Head of caudate nucleus (tissue), 42 donors: ENCODE measurements at regions not wholly inside any gene's neighbourhood (a gene's known extent, or its start where the extent isn't known, plus 50 kb on each side); places are given as distances from the start of the nearest gene placed in this dataset.
A peak's percentile ranks its signal among the peaks of the same experiment; 100 is the strongest.
"Not testable (repeated sequence)": the region's sequence is repeated elsewhere in the genome, so short reads cannot be mapped to it uniquely, and the experiment has no call there.

Experiments
- DNase-seq, 42 donors: peaks; one replicate each; pipeline versions ENCODE4 v3.0.0 to v3.0.0-alpha.2; 2020 to 2021; ENCODE audit warnings: mixed read lengths in 7 of 42
- intact Hi-C: fragments of 100-400 bp; cut with DNase I; formaldehyde crosslinking; loops from one replicate; pipeline ENCODE4 v1.15.0; 2022

DNA sequence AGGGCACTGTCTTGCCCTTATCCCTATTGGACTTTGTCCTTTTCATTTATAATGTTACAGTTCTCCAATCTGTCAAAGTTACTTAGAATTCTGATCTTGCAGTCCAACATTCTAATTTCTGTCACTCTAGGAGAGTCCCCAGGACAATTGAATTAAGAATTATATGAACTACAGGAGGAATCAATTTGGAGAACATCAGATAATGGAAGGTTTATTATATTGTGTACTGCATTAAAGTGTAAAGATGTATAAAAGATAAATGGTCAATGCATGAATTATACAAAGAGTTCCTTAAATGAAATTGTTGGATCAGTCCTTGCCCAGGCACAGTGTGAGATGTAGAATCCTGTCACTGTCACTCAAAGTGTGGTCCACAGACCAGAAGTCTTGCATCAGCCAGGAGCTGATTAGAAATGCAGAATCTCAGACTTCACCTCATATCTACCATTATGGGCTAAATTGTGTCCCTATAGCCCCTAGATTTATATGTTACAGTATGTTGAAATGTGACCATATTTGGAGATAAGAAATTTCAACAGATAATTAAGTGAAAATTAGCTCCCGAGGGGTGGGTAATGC, 145.5 kb downstream of the BTBD3 start:
- intact Hi-C loops = no loop called here
- no peak for DNase-seq

DNA sequence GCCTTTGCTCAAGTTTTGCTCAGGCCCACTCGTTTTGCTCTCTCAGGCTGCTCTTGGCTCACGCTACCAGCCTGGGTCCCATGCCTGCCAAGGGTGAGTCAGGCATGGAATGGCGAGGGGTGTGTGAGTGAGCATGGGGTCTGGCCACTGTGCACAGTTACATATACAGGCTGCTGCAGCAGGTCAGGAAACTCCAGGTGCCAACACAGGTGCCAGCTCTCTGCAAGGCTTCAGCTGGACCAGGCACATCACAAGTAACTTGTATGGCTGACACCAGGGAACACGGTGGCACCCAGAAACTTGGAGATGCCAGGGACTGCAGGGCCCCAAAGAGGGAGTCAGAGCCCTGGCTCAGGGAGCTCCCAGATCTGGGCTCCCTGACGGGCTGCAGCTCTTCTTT, 146.8 kb downstream of the BTBD3 start:
- DNase-seq = no peak
- intact Hi-C loops = no loop called here

DNA sequence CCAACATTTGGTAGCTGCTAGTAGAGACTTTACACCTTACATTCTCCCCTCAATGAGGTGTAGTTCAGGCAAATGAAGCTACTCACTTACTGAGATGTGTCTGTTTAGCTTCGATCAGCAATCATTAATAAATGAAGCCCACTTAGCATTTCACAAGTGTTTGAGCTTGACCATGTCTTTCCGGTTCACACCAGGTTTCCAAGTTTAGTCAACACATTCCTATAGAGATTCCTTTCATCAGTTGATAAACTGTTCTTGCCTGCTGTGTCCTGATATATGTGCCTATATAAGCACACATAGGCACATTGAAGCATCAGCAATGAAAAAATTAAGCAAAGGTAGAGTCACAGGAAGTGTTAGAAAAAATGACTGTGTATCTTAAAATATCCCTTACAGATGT, 150.0 kb downstream of the BTBD3 start:
- intact Hi-C loops = no loop called here
- DNase-seq = no peak

DNA sequence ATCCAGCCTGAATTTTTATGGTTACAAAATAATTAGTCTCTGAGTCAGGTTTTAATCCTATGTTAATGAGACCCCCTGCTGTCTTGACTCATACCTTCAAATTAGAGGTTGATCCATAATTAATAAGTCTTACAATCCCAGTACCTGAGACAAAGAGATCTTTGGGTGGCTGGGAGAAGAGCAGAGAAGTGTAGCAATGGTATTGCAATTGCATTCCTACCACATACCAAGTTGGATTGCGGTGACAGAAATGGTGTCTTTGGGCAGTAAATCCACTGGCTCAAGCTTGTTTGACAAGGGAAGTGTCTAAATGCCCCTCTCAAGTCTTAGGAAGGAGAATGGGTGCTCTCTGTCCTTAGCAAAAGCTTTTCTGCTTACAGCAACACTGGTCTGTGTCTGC, 150.4 kb downstream of the BTBD3 start:
- no peak for DNase-seq
- intact Hi-C loops = no loop called here

DNA sequence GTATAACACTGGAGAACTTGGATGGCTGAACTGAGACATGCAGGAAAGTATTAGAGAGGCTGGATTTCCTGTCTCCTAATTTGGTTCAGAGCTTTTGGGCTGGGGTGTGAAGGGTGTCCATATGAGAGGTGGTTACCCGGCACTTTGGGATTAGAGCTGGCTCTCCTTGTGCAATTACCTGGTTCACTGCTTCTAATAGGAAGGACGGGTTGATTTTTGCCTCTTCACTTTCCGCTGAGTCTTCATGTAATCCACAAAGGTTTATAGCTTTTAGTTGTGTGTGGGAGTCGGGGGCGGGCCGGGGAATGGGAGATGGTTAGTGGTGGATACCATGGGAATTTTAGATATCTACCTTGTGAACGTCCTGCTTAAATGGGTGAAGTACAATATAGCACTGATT, 151.5 kb downstream of the BTBD3 start:
- no peak for DNase-seq
- intact Hi-C loops = no loop called here

DNA sequence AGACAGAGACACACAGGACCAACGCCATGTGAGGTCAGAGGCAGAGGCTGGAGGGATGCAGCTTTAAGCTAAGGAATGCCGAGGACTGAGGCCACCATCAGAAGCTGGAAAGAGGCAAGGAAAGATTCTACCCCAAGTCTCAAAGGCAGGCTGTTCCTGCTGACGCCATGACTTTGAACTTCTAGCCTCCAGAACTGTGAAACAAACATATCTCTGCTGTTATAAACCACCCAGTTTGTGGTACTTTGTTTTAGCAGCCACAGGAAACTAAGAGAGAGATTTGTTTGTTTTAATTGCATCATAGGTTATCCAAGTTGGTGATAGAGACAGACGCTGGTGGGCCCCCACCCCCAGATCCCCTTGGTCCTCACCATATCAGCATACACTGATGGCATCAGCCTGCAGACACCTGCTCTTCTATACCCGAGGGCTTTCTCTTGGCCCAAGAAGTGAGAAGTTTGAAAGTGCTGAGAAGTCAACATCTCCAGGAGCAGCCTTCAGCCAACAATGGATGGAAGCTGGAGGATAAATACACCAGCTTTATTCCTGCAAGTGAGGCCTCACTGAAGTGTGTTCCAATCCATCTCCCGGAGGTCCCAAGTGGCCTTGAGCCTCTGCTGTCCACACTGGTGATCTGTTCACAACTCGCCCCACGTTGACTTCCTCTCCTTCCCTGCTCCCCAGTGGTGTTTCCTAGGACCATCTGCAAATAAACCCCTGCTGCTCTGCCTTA, 154.7 kb downstream of the BTBD3 start:
- no peak for DNase-seq
- intact Hi-C loops = no loop called here

DNA sequence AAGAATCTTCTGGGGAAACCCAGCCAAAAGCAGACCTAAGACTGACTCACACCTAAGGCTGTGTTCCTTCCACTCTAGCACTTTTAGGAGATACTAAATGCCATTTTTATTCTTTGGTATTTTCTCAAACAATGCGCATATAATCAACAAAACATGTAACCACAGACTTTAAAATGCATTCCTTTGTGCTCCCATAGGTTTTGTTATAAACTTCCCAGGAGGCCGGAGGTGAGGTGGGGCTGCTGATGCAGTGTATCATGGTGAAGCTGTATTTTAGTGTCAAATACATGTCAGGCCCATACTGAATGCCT, 155.2 kb downstream of the BTBD3 start:
- intact Hi-C loops = no loop called here
- no peak for DNase-seq

DNA sequence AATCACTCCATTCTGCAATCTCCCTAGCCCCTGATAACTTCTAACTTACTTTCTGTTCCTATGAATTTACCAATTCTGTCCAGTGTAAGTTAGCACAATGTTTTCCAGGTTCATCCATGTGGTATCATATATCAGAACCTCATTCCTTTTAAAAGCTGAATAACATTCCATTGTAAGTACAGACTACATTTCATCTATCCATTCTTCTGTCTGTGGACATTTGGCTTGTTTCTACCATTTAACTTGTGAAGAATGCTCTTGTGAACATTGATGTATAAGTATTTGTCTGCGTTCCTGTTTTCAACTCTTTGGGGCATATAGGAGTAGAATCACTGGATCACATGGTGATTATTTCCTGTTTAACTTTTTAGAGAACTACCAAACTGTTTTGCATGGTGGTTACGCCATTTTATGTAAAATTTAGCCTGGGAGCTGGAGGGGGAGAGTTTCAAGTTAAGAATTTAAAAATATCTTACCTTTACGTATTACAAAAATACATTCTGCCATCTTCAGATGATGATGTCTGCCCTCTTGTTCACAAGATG, 156.5 kb downstream of the BTBD3 start:
- no peak for DNase-seq
- intact Hi-C loops = no loop called here

DNA sequence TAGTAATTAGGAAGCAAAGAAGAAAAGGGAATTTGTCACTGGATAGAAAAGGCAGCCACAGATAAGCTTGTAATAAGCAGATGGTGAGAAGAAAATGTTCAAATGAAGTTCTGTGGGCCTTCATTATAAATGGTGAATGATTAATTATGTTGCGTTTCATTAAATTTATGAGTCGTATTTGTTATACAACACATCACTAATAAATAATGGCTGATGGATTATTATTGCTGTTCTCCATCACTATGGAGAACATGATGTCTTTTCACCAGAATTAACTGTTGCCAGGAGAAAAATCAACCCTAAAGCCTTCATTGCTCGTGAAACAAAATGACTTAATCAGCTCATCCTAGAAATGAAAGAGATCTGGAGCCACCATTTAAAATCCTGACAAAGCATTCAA, 158.5 kb downstream of the BTBD3 start:
- intact Hi-C loops = no loop called here

DNA sequence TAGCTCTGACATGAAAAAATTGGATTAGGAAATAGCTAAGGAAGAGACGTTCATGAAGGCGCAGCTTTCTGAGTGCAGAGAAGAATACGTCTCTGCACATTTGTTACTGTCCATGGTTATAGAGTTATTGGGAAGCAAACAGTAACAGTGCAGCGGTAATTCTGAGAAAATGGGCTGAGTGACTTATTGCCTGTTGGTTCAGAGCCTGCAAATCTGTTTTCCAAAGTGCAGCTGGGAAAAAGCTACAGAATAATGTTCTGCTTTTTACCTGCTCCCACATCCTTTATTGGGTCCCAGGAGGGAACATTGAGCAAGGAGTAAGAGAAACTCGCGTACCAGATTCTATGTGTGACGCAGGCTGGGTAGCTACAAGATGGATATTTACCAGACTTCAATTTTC, 160.2 kb downstream of the BTBD3 start:
- DNase-seq = no peak
- intact Hi-C loops = no loop called here

More for the DNA sequence above, 158.5 kb downstream of the BTBD3 start:
- DNase-seq = no peak

DNA sequence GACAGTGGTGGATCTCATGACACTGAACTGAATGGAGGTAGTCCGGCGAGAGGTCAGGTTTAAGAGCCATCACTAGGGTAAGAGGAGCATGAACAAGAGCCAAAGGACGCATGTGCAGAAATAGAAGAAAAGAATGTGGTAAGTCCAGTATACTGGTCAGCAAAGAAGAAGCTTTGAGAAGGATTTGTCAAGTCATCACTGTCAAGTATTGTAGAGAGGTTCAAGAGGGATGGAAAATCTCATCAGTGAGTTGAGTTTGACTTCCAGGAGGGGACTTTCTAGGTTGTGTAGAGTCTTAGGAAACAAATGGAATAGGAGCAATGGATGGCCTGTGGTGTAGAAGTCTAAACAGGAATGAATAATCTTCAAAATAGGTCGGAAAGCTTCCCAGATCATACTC, 161.8 kb downstream of the BTBD3 start:
- intact Hi-C loops = no loop called here
- no peak for DNase-seq

DNA sequence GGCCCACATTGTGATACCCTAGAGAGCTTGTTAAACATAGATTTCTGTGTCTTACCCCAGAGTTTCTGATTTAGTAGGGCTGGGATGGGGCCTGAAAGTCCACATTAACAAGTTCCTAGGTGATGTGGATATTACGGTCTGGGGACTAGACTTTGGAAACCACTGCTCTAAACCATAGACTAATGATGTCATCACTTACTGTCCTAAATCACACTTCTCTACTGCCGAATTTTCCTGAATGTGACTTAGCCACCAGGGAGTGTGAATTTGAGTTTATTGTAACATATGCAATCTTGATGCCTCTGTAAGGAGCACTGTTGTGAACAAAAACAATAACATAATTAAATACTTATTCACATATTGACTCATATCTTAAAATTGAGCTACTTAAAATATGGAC, 165.6 kb downstream of the BTBD3 start:
- intact Hi-C loops = no loop called here
- no peak for DNase-seq

DNA sequence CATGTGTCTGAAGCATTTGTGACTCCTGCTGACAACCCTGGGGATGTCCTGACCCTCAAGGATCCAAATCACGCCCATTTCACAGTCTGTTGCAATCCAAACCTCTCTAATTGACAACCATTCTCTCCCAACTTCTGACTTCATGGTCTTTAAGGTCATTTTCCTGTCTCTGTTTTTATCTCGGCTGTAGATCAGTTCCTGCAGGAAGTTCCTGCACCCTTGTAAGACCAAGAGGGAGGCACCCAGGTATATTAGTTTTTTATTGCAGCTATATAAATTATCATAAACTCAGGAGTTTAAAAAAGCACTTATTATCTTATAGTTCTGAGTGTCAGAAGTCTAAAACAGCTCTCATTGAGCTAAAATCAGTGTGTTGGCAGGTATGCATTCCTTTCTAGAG, 166.8 kb downstream of the BTBD3 start:
- DNase-seq = no peak
- intact Hi-C loops = no loop called here

DNA sequence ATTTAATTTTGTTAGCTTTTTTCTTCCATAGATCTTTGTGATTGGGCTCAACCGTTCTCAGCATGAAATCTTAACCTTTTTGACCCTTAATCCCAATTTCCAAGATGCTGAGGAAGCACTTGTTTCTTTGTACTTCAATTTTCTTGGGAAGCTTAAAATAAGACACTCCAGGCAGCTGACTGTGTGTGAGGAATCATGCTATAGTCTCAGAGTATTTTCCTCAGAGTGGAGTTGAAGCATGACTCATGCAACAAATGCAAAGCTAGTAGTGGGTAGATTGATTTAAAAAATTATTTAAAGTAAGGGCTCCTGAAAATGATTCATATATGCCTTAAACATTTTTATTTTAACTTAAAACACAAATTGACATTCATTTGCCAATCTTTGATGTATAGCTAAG, 168.7 kb downstream of the BTBD3 start:
- intact Hi-C loops = no loop called here
- peak in 8 of 42 donors; percentile 9 to 52 (median 25) for DNase-seq

DNA sequence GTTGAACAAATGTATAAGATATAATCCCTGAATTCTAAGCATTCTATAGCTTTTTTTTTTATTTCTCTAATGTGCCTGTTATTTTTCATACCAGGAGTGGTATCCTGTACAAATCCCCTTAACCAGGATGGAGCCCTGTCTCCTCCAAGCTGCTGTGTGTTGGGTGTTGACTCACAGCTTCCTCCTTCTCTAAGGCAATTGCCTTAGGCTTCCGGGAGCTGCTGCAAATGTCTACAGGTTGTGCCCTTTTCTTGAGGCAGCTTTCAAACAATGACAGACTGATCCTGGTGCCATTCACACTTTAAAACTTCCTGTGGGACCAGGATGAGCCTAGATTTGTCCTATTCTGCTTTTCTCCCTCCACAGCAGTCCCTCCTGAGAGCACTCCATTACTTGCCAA, 173.2 kb downstream of the BTBD3 start:
- intact Hi-C loops = no loop called here
- no peak for DNase-seq

DNA sequence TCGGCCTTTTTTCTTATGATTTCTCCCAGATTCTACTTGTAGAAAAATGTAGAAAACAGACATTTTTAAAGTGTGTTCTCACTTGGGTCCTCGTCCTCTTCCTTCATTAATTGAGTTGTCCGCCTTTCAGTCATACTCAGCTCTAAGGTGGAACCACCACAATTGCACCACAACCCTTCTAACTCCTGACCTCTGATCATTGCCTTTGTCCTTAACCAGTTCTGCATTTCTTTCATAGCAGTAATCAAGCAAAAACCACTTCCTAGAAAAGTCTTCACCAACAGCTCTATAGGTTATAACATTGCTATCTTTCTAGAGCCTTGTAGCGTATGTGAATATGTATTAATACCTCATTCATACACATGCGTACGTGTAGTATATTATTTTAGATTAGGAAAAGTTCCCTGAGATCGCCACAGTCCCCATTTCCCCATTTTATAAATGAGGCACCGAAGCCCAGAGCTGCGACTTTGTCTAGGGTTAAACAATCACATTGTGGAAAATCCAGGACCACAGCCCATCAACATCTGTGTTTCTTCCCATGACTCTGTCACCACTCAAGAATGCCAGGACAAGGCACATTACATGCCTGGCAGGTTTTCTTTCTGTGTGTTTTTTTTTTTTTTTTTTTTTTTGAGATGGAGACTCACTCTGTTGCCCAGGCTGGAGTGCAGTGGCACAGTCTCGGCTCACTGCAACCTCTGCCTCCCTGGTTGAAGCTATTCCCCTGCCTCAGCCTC, 175.5 kb downstream of the BTBD3 start:
- intact Hi-C loops = no loop called here
- DNase-seq = no peak

DNA sequence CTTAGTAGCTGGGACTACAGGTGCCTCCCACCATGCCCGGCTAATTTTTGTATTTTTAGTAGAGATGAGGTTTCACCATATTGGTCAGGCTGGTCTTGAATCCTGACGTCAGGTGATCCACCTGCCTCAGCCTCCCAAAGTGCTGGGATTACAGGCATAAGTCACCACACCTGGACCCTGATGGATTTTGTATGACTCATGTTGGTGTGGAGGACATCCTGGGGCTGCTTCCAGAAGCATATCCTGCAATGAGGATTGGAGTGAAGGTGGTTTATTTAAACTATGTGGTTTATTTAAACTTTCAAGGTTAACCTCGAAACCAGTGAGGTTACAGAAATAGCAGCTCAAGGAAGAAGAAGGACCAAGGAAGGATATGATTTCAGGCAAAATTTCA, 176.1 kb downstream of the BTBD3 start:
- intact Hi-C loops, DNase-seq: not testable (repeated sequence)

DNA sequence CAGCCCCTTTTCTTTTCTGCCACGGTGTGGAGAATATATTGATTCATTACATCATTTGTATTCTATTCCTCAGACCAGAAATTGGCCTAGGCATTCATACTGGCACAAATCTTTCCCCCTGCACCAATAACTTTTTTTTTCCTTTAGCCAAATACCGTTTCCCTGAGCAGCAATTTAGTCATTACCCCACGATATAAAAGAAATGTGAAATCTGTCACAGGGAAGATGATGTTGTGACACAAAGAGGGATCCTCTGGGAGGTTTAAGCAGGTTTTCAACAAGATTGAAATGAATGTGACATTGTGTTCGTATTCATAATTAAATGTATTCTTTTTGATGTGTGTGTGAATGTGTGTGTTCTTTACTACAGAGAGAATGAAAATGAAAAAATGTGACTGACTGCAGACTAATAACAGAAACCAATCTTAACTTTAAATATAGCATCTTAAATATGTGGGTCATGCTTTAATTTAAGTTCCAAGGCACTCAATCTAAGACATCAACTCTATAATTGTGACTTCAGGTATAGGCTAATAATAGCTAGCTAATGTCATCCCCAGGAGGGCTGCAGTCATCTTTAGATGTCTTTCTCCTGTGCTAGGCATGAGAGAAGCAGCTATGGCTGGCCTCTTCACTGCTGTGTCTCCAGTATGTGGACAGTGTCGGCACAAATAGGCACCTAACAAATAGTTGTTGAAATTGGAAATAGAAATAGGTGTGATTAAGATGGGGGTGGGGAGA, 177.7 kb downstream of the BTBD3 start:
- DNase-seq = no peak
- intact Hi-C loops = no loop called here

DNA sequence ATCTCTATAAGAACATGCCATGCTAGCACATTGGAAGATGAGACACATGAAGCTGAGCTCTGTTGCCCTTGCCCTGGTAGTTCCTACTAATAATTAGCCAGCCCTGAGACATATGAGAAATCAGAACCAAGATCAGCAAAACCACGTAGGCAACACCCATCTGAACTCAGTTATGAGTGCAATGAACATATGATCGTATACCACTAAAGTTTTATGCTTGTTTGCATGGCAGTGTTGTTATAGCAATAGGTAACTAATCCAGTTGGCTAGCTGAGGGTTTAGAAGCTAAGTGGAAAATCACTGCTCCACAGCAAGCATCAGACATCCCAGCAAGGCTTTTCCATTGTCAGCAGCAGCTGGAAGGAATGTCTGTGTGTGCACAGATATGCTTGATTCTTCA, 180.7 kb downstream of the BTBD3 start:
- DNase-seq = no peak
- intact Hi-C loops = no loop called here

DNA sequence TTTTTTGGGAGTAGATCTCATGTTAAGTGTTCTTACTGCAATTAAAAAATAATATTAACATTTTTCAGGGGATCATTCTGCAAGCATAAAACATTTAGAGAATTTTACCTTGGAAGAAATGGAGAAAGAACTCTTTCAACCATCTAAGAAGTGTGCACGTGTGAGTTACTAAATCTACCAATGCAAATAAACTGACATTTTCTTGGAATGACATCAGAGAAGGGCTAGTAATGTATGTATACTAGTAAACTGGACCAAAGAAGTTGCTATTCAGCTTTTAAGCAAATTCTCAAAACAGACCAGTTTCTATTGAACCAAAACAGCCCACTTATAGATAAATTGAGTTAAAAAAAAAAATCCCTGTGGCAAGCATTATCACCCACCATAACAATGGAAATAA, 191.2 kb downstream of the BTBD3 start:
- DNase-seq = no peak
- intact Hi-C loops = no loop called here
